ENCODE measurements at regions not wholly inside any gene's neighbourhood (a gene's known extent, or its start where the extent isn't known, plus 50 kb on each side); places are given as distances from the start of the nearest gene placed in this dataset.

GRCh38 chr3:18586076-18586475 lies 160.9 kb upstream of the SATB1 start:
- TF ChIP-seq GATA2 (IDR thresholded peaks at IDR 0.05; ENCODE audit: low read depth, low read length) = no peak
- TF ChIP-seq GATA3 (IDR thresholded peaks at IDR 0.05; ENCODE audit: low read depth, low read length) = no peak

Measured in SH-SY5Y (cell line).